ENCODE measurements at regions not wholly inside any gene's neighbourhood (a gene's known extent, or its start where the extent isn't known, plus 50 kb on each side); places are given as distances from the start of the nearest gene placed in this dataset.

DNA sequence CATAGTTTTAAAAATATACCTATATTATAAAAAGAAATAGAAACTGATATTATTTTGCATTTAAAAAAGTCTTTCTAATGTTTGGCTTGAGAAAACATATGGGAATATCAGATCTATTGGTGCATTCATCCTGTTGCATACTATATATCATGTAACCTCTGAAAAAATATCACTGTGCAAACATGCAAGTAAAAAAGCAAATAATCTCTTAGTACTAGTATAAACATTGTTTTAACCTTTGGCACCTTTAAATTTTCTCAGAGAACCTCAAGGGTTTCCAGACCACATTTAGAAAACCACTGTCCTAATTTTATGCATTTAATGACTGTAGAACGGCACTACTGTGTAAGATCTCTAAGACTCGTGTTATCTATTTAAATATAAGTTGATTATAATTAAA, 416.8 kb downstream of the LRFN5 start:
- TF ChIP-seq, protein P1, sequence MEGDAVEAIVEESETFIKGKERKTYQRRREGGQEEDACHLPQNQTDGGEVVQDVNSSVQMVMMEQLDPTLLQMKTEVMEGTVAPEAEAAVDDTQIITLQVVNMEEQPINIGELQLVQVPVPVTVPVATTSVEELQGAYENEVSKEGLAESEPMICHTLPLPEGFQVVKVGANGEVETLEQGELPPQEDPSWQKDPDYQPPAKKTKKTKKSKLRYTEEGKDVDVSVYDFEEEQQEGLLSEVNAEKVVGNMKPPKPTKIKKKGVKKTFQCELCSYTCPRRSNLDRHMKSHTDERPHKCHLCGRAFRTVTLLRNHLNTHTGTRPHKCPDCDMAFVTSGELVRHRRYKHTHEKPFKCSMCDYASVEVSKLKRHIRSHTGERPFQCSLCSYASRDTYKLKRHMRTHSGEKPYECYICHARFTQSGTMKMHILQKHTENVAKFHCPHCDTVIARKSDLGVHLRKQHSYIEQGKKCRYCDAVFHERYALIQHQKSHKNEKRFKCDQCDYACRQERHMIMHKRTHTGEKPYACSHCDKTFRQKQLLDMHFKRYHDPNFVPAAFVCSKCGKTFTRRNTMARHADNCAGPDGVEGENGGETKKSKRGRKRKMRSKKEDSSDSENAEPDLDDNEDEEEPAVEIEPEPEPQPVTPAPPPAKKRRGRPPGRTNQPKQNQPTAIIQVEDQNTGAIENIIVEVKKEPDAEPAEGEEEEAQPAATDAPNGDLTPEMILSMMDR (IDR thresholded peaks at IDR 0.05 in 4 of 5, conservative IDR thresholded peaks at IDR 0.05 in 1 of 5) = no peak
- TF ChIP-seq POLR2A (IDR thresholded peaks at IDR 0.05) = no peak

All from gastrocnemius medialis (tissue), 4 donors.